ENCODE measurements at regions not wholly inside any gene's neighbourhood (a gene's known extent, or its start where the extent isn't known, plus 50 kb on each side); places are given as distances from the start of the nearest gene placed in this dataset.

DNA sequence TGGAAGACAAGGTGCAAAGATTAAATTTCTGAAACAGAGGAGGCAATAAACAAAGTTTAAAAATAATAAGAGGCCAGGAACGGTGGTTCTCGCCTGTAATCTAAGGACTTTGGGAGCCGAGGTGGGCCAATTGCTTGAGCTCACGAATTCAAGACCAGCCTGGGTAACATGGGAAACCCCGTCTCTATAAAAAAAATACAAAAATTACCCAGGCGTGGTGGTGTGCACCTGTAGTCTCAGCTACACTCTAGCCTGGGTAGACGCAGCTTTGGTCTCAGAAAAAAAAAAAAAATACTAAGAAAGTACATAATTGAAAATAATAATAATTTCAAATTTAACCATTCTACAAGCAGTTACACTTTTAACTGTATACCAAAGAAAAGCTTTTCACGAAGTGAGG is 744.6 kb upstream of the POU3F3 start:
- WGBS, 2 donors = 85 to 87% methylated on average over 8 of the region's 8 CpGs
- H3K9me3 ChIP-seq = no peaks in the 10 kb centered on the region

DNA sequence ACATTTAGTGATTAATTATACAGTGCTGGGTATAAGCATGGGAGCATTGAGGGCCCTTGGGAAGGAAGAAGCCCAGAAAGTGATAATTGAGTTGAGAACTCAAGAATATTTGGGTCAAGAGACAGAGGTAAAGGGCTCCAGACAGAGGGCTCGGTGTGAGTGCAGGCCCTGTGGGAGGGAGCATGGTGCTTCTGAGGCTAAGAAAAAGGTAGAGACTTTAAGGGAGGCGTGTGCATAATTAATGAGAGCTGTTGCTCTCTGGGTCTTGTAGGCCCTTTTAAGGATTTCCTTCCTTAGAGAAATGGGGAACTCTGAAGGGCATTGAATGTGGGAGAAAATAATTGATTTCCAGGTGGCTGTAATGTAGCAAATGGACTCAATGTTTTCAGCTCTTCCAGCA is 735.0 kb upstream of the POU3F3 start:
- DNase-seq (no peak), ATAC-seq (ENCODE audit: low FRiP score in 2 of 2) (no peak)
- no peaks in the 10 kb centered on the region for H3K4me1 ChIP-seq
- WGBS, 2 donors = 88 to 89% methylated on average over 2 of the region's 2 CpGs
- no peaks in the 10 kb centered on the region for H3K27me3 ChIP-seq
- H3K27ac ChIP-seq = no peak overlapping the region
- H3K36me3 ChIP-seq = no peaks in the 10 kb centered on the region
- no peak for TF ChIP-seq POLR2AphosphoS5 (IDR thresholded peaks at IDR 0.05)
- TF ChIP-seq, protein P1, sequence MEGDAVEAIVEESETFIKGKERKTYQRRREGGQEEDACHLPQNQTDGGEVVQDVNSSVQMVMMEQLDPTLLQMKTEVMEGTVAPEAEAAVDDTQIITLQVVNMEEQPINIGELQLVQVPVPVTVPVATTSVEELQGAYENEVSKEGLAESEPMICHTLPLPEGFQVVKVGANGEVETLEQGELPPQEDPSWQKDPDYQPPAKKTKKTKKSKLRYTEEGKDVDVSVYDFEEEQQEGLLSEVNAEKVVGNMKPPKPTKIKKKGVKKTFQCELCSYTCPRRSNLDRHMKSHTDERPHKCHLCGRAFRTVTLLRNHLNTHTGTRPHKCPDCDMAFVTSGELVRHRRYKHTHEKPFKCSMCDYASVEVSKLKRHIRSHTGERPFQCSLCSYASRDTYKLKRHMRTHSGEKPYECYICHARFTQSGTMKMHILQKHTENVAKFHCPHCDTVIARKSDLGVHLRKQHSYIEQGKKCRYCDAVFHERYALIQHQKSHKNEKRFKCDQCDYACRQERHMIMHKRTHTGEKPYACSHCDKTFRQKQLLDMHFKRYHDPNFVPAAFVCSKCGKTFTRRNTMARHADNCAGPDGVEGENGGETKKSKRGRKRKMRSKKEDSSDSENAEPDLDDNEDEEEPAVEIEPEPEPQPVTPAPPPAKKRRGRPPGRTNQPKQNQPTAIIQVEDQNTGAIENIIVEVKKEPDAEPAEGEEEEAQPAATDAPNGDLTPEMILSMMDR (IDR thresholded peaks at IDR 0.05) = no peak
- TF ChIP-seq EP300 (IDR thresholded peaks at IDR 0.05) = no peak
- TF ChIP-seq POLR2A (IDR thresholded peaks at IDR 0.05) = no peak
- H3K4me3 ChIP-seq = no peak overlapping the region
- H3K9me3 ChIP-seq = no peaks in the 10 kb centered on the region

More for the DNA sequence above, 744.6 kb upstream of the POU3F3 start:
- TF ChIP-seq POLR2AphosphoS5 (IDR thresholded peaks at IDR 0.05) = no peak
- no peak for TF ChIP-seq EP300 (IDR thresholded peaks at IDR 0.05)
- TF ChIP-seq POLR2A (IDR thresholded peaks at IDR 0.05) = no peak
- TF ChIP-seq, protein P1 (IDR thresholded peaks at IDR 0.05) = no peak
- ATAC-seq (ENCODE audit: low FRiP score in 2 of 2) (no peak), DNase-seq (no peak)
- Histone ChIP-seq H3K4me3 (no peak overlapping the region), H3K27me3 (no peaks in the 10 kb centered on the region), H3K27ac (no peak overlapping the region), H3K36me3 (no peaks in the 10 kb centered on the region), H3K4me1 (no peaks in the 10 kb centered on the region)

DNA sequence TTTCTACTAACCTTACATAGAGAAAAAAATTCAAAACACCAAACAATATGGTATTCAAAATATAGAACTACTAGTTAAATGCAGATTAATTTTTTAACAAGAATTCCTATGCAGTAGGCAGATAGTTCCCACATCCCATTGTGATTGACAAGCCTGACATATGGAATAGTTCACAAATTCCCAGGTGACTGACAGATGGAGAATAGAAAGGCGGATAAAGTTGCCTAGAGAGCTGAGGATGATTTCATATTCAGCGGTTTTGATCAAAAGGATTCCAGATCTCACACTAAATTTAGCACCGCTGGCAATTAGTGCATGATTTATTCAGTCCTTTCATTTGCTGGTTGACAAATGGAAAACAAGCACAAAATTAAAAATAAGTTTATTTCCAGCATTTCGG is 733.7 kb upstream of the POU3F3 start:
- TF ChIP-seq POLR2AphosphoS5 (IDR thresholded peaks at IDR 0.05) = no peak
- no peak for TF ChIP-seq POLR2A (IDR thresholded peaks at IDR 0.05)

DNA sequence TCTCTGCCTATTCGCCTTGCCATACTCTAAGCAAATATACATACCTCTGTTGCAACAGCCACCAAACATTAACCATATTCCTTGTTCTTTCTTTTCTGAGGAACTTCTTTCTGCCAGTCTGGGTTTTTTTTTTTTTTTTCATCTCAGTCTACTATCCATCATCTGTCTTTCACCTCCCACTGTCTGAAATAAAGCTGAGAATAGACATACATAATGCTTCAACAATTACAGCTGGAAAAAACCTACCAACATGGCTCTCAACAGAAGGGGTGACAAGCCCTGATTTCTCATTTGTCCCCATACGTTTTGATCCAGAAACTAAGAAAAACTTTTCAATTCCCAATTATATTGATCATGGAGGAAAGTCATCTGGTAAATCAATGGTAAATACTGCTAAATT is 728.8 kb upstream of the POU3F3 start:
- H3K27ac ChIP-seq = no peak overlapping the region
- H3K4me1 ChIP-seq = no peaks in the 10 kb centered on the region
- no peaks in the 10 kb centered on the region for H3K36me3 ChIP-seq
- ATAC-seq (ENCODE audit: low FRiP score in 2 of 2) (no peak), DNase-seq (no peak)
- 70 to 77% methylated on average over 2 of the region's 2 CpGs for WGBS, 2 donors
- TF ChIP-seq POLR2A (IDR thresholded peaks at IDR 0.05) (no peak), POLR2AphosphoS5 (IDR thresholded peaks at IDR 0.05) (no peak), EP300 (IDR thresholded peaks at IDR 0.05) (no peak)
- TF ChIP-seq, protein P1 (IDR thresholded peaks at IDR 0.05) = no peak
- H3K9me3 ChIP-seq = no peaks in the 10 kb centered on the region
- H3K4me3 ChIP-seq = no peak overlapping the region
- H3K27me3 ChIP-seq = no peaks in the 10 kb centered on the region

More for the DNA sequence above, 733.7 kb upstream of the POU3F3 start:
- Histone ChIP-seq H3K4me3 (no peak overlapping the region), H3K9me3 (no peaks in the 10 kb centered on the region), H3K36me3 (no peaks in the 10 kb centered on the region), H3K27me3 (no peaks in the 10 kb centered on the region), H3K27ac (no peak overlapping the region), H3K4me1 (no peaks in the 10 kb centered on the region)
- ATAC-seq (ENCODE audit: low FRiP score in 2 of 2) (no peak), DNase-seq (no peak)
- WGBS, 2 donors = 90 to 91% methylated on average over 4 of the region's 4 CpGs

DNA sequence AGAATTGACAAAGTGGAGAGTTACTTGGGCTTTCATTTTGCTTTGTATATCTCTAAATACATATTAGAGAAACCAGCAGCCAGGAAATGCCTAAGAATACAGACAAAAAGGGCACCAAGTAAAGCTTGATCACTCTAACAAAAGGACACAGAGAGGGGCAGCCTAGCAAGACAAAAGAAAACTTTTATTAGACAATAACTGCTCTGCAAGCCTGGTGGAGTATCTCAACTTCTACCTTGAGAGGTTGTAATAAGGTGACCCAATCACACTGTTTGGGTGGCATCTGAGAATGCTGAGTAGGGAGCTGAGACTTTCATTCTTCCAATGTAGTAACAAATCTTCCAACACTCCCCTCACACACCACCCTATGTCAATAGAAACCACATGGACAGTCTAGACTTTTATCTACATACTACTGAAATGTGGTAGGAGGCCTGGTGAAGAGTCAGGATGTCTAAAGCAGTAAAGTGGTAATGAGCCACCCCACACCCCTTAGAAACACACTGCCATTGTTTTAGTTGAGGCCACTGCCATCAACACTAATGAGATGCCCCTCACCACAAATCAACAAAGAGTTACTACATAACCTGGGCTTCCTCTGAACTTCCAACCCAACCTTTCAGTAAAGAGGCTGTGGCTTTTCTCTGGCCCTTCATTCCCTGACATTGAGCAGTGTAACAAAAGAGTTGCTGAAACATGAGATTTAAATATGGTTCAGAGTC is 726.7 kb upstream of the POU3F3 start:
- no peaks in the 10 kb centered on the region for H3K36me3 ChIP-seq
- no peak overlapping the region for H3K4me3 ChIP-seq
- no peaks in the 10 kb centered on the region for H3K4me1 ChIP-seq
- H3K27me3 ChIP-seq = no peaks in the 10 kb centered on the region
- TF ChIP-seq, protein P1 (IDR thresholded peaks at IDR 0.05) = no peak
- no peak for TF ChIP-seq EP300 (IDR thresholded peaks at IDR 0.05)
- no peak for TF ChIP-seq POLR2A (IDR thresholded peaks at IDR 0.05)
- TF ChIP-seq POLR2AphosphoS5 (IDR thresholded peaks at IDR 0.05) = no peak
- no peak overlapping the region for H3K27ac ChIP-seq
- no peaks in the 10 kb centered on the region for H3K9me3 ChIP-seq
- DNase-seq (no peak), ATAC-seq (ENCODE audit: low FRiP score in 2 of 2) (no peak)

Data from upper lobe of left lung (tissue), 6 donors.